GM23338 (cell line): ENCODE measurements at regions not wholly inside any gene's neighbourhood (a gene's known extent, or its start where the extent isn't known, plus 50 kb on each side); places are given as distances from the start of the nearest gene placed in this dataset.

ENCODE experiments used
- ATAC-seq: fragments of 200-7000 bp; cut with Tn5 transposase; 3 replicates; pipeline ENCODE4 v1.9.1; 2020
- DNase-seq: peaks from one replicate; pipeline ENCODE4 v3.0.0-alpha.2; 2015; ENCODE audit warnings: low spot score
- H2AFZ ChIP-seq: fragments of 200-600 bp; sonication (generic); 2 replicates; pipeline ENCODE4 v1.8.0; 2016; ENCODE audit warnings: antibody characterized with exemption, mild to moderate bottlenecking, moderate library complexity
- H3F3A ChIP-seq: fragments of 200-600 bp; sonication (generic); replicated peaks from 2 replicates; pipeline ENCODE4 v1.8.0; 2017; ENCODE audit warnings: antibody characterized with exemption, mixed run types, low read depth
- H3K27ac ChIP-seq: fragments of 200-600 bp; sonication (generic); 2 replicates; pipeline ENCODE4 v1.6.1; 2016; ENCODE audit warnings: low read depth
- H3K27me3 ChIP-seq: fragments of 200-600 bp; sonication (generic); 2 replicates; pipeline ENCODE4 v1.8.0; 2016; ENCODE audit warnings: mild to moderate bottlenecking, mixed run types, moderate library complexity; ENCODE audit not compliant: insufficient read depth
- H3K36me3 ChIP-seq: fragments of 200-600 bp; sonication (generic); 2 replicates; pipeline ENCODE4 v1.8.0; 2016; ENCODE audit warnings: mild to moderate bottlenecking; ENCODE audit not compliant: insufficient read depth
- H3K4me1 ChIP-seq: fragments of 200-600 bp; sonication (generic); 2 replicates; pipeline ENCODE4 v1.8.0; 2016; ENCODE audit warnings: mild to moderate bottlenecking, moderate library complexity; ENCODE audit not compliant: insufficient read depth
- H3K4me2 ChIP-seq: fragments of 200-600 bp; sonication (generic); 2 replicates; pipeline ENCODE4 v1.7.1; 2017; ENCODE audit warnings: mixed run types
- H3K4me3 ChIP-seq: fragments of 200-600 bp; sonication (generic); 2 replicates; pipeline ENCODE4 v1.6.1; 2016; ENCODE audit warnings: mixed run types
- H3K79me2 ChIP-seq: fragments of 200-600 bp; sonication (generic); replicated peaks from 2 replicates; pipeline ENCODE4 v1.8.0; 2017; ENCODE audit warnings: mild to moderate bottlenecking; ENCODE audit not compliant: insufficient read depth
- H3K9me2 ChIP-seq: fragments of 200-600 bp; sonication (generic); 2 replicates; pipeline ENCODE4 v1.8.0; 2017; ENCODE audit not compliant: insufficient read depth
- H4K20me1 ChIP-seq: fragments of 200-600 bp; sonication (generic); replicated peaks from 2 replicates; pipeline ENCODE4 v1.8.0; 2017; ENCODE audit warnings: mild to moderate bottlenecking; ENCODE audit not compliant: insufficient read depth
- H3K27ac Mint-ChIP-seq: 2 replicates; pipeline ENCODE4 v1.8.0; 2020; ENCODE audit warnings: inconsistent platforms, mild to moderate bottlenecking, moderate library complexity, mixed read lengths
- H3K27me3 Mint-ChIP-seq: 3 replicates; pipeline ENCODE4 v1.8.0; 2022; ENCODE audit warnings: low read depth, mild to moderate bottlenecking, moderate library complexity, mixed read lengths, inconsistent platforms; ENCODE audit not compliant: insufficient read depth, poor library complexity
- H3K36me3 Mint-ChIP-seq: 3 replicates; pipeline ENCODE4 v1.8.0; 2021; ENCODE audit warnings: low read depth, mild to moderate bottlenecking, inconsistent platforms, moderate library complexity, mixed read lengths
- H3K4me1 Mint-ChIP-seq: 3 replicates; pipeline ENCODE4 v1.8.0; 2020; ENCODE audit warnings: mild to moderate bottlenecking, inconsistent platforms, mixed read lengths
- H3K4me3 Mint-ChIP-seq: 3 replicates; pipeline ENCODE4 v1.8.0; 2021; ENCODE audit warnings: moderate library complexity, mild to moderate bottlenecking, inconsistent platforms, mixed read lengths
- H3K9me3 Mint-ChIP-seq: 3 replicates; pipeline ENCODE4 v1.8.0; 2020; ENCODE audit warnings: moderate library complexity, mild to moderate bottlenecking, inconsistent platforms, mixed read lengths
- CREB1 ChIP-seq: fragments of 250-450 bp; sonication (Bioruptor Pico); IDR thresholded peaks from 2 replicates; pipeline ENCODE4 v1.5.0; 2020; ENCODE audit warnings: low read depth, mild to moderate bottlenecking, moderate library complexity
- EZH2 ChIP-seq: fragments of 200-600 bp; sonication (generic); IDR thresholded peaks from one replicate; pipeline ENCODE4 v1.8.0; 2017; ENCODE audit warnings: antibody characterized with exemption, mild to moderate bottlenecking, low read depth; ENCODE audit not compliant: unreplicated experiment
- EZH2phosphoT487 ChIP-seq: fragments of 200-600 bp; sonication (generic); IDR thresholded peaks from one replicate; pipeline ENCODE4 v1.8.1; 2018; ENCODE audit warnings: antibody characterized with exemption; ENCODE audit not compliant: unreplicated experiment
- JUNB ChIP-seq: IDR thresholded peaks from one replicate; pipeline ENCODE4 v1.6.1; 2016; ENCODE audit warnings: antibody characterized with exemption; ENCODE audit not compliant: unreplicated experiment
- NANOG ChIP-seq: IDR thresholded peaks from 2 replicates; pipeline ENCODE4 v1.6.1; 2016; ENCODE audit warnings: antibody characterized with exemption, borderline replicate concordance
- POLR2AphosphoS5 ChIP-seq: IDR thresholded peaks from 2 replicates; pipeline ENCODE4 v1.6.1; 2016; ENCODE audit warnings: antibody characterized with exemption, low read depth
- REST ChIP-seq: IDR thresholded peaks from one replicate; pipeline ENCODE4 v1.6.1; 2018; ENCODE audit warnings: antibody characterized with exemption; ENCODE audit not compliant: unreplicated experiment
- STAT1 ChIP-seq: IDR thresholded peaks from one replicate; pipeline ENCODE4 v1.6.1; 2016; ENCODE audit warnings: antibody characterized with exemption; ENCODE audit not compliant: unreplicated experiment
- ZNF114 ChIP-seq: fragments of 250-450 bp; sonication (Bioruptor Pico); IDR thresholded peaks from 2 replicates; pipeline ENCODE4 v1.5.0; 2020; ENCODE audit warnings: mild to moderate bottlenecking, moderate library complexity
- ZNF331 ChIP-seq: fragments of 250-450 bp; sonication (Bioruptor Pico); IDR thresholded peaks from 2 replicates; pipeline ENCODE4 v1.5.0; 2020; ENCODE audit warnings: low read depth, mild to moderate bottlenecking, moderate library complexity
- TF ChIP-seq, protein P1 (sequence below): IDR thresholded peaks from 2 replicates; pipeline ENCODE4 v1.6.1; 2016; ENCODE audit warnings: antibody characterized with exemption

DNA sequence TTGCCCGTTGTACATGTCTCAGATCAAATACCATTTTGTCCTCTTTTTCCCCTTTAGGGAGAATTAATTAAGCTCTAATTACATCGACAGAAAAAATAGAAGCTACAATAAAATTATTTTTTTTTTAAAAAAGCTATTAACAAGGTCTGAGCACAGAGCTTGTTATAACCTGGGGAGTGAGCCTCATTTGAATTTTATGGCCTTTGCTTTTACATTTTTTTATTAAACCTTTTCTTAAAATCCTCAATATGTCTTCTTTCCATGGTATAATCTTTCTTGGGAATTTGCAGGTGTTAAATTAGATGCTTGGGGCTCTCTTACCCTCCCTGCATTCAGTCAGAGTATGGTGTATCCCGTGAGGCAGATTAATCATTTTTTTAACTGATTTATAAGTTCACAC, 212.5 kb upstream of the XYLT1 start (continued):
- TF ChIP-seq, protein P1, sequence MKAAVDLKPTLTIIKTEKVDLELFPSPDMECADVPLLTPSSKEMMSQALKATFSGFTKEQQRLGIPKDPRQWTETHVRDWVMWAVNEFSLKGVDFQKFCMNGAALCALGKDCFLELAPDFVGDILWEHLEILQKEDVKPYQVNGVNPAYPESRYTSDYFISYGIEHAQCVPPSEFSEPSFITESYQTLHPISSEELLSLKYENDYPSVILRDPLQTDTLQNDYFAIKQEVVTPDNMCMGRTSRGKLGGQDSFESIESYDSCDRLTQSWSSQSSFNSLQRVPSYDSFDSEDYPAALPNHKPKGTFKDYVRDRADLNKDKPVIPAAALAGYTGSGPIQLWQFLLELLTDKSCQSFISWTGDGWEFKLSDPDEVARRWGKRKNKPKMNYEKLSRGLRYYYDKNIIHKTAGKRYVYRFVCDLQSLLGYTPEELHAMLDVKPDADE = no peak
- no peak for TF ChIP-seq JUNB
- no peak for TF ChIP-seq REST
- TF ChIP-seq EZH2phosphoT487 = no peak
- TF ChIP-seq ZNF331 (CRISPR knock-in tag) = no peak
- no peak for TF ChIP-seq POLR2AphosphoS5
- no peak for TF ChIP-seq CREB1 (CRISPR knock-in tag)
- TF ChIP-seq ZNF114 (CRISPR knock-in tag) = no peak
- TF ChIP-seq NANOG = no peak

- Mint-ChIP-seq H3K4me3 (no peak overlapping the region), H3K27me3 (no peaks in the 10 kb centered on the region), H3K9me3 (peaks cover 16% of the 10 kb centered on the region; the same call in 2 of the 3 replicates), H3K4me1 (peaks cover 4% of the 10 kb centered on the region; the same call in 2 of the 3 replicates), H3K27ac (no peak overlapping the region), H3K36me3 (peaks cover 6% of the 10 kb centered on the region)
- H2AFZ ChIP-seq = no peak overlapping the region
- DNase-seq (no peak), ATAC-seq (no peak)
- H3K9me2 ChIP-seq = no peaks in the 10 kb centered on the region
- H3K27ac ChIP-seq = no peak overlapping the region
- peaks cover 5% of the 10 kb centered on the region; the same call in 1 of the 2 replicates for H3K36me3 ChIP-seq
- no peaks in the 10 kb centered on the region for H3K4me1 ChIP-seq
- no peak overlapping the region for H3K4me3 ChIP-seq
- no peaks in the 10 kb centered on the region for H4K20me1 ChIP-seq
- no peaks in the 10 kb centered on the region for H3K27me3 ChIP-seq
- H3F3A ChIP-seq = no peaks in the 10 kb centered on the region
- no peaks in the 10 kb centered on the region for H3K79me2 ChIP-seq
- TF ChIP-seq POLR2AphosphoS5 (no peak), EZH2 (no peak), ZNF114 (CRISPR knock-in tag) (no peak), REST (no peak), STAT1 (no peak), JUNB (no peak)
- TF ChIP-seq, protein P1 = no peak
- H3K4me2 ChIP-seq = no peak overlapping the region
These were observed 205.4 kb upstream of the XYLT1 start for GRCh38 chr16:17676171-17676570.
